Nephron progenitor cell (in vitro differentiated cells): ENCODE measurements at regions not wholly inside any gene's neighbourhood (a gene's known extent, or its start where the extent isn't known, plus 50 kb on each side); places are given as distances from the start of the nearest gene placed in this dataset.

Experiments
- DNase-seq: peaks from one replicate; pipeline ENCODE4 v3.0.0; 2021
- H3K27ac Mint-ChIP-seq: 2 replicates; pipeline ENCODE4 v1.8.0; 2021; ENCODE audit warnings: mild to moderate bottlenecking, moderate library complexity, mixed read lengths
- H3K27me3 Mint-ChIP-seq: 2 replicates; pipeline ENCODE4 v1.8.0; 2021; ENCODE audit warnings: mild to moderate bottlenecking, low read depth, mixed read lengths; ENCODE audit not compliant: poor library complexity
- H3K36me3 Mint-ChIP-seq: 2 replicates; pipeline ENCODE4 v1.8.0; 2021; ENCODE audit warnings: low read depth, mixed read lengths
- H3K4me1 Mint-ChIP-seq: 2 replicates; pipeline ENCODE4 v1.8.0; 2021; ENCODE audit warnings: mixed read lengths
- H3K4me3 Mint-ChIP-seq: 2 replicates; pipeline ENCODE4 v1.8.0; 2021; ENCODE audit warnings: mild to moderate bottlenecking, moderate library complexity, mixed read lengths
- H3K9me3 Mint-ChIP-seq: 2 replicates; pipeline ENCODE4 v1.8.0; 2021; ENCODE audit warnings: mild to moderate bottlenecking, moderate library complexity, mixed read lengths
- CTCF ChIP-seq: fragments of 200-600 bp; sonication (generic); IDR thresholded peaks from 2 replicates; pipeline ENCODE4 v1.5.0; 2021; ENCODE audit warnings: antibody characterized with exemption

- no peak overlapping the region for H3K27ac Mint-ChIP-seq
- H3K36me3 Mint-ChIP-seq = no peaks in the 10 kb centered on the region
- no peak for DNase-seq
- TF ChIP-seq CTCF = no peak
- no peak overlapping the region for H3K4me3 Mint-ChIP-seq
- H3K9me3 Mint-ChIP-seq = peaks cover 26% of the 10 kb centered on the region
- peaks cover 6% of the 10 kb centered on the region for H3K27me3 Mint-ChIP-seq
- H3K4me1 Mint-ChIP-seq = peaks cover 6% of the 10 kb centered on the region
These were observed 217.4 kb downstream of the DIPK2A start for GRCh38 chr3:144189044-144189443.

GRCh38 chr3:144197116-144197515 lies 225.5 kb downstream of the DIPK2A start:
- Mint-ChIP-seq H3K27ac (no peak overlapping the region), H3K4me3 (no peak overlapping the region), H3K4me1 (no peaks in the 10 kb centered on the region), H3K27me3 (peaks cover 6% of the 10 kb centered on the region), H3K9me3 (peaks cover 28% of the 10 kb centered on the region), H3K36me3 (no peaks in the 10 kb centered on the region)
- TF ChIP-seq CTCF = no peak
- no peak for DNase-seq

GRCh38 chr3:144197582-144197981 lies 226.0 kb downstream of the DIPK2A start:
- no peaks in the 10 kb centered on the region for H3K36me3 Mint-ChIP-seq
- no peaks in the 10 kb centered on the region for H3K4me1 Mint-ChIP-seq
- no peak for TF ChIP-seq CTCF
- H3K9me3 Mint-ChIP-seq = peaks cover 28% of the 10 kb centered on the region
- H3K4me3 Mint-ChIP-seq = no peak overlapping the region
- peaks cover 6% of the 10 kb centered on the region for H3K27me3 Mint-ChIP-seq
- H3K27ac Mint-ChIP-seq = no peak overlapping the region
- no peak for DNase-seq

DNA sequence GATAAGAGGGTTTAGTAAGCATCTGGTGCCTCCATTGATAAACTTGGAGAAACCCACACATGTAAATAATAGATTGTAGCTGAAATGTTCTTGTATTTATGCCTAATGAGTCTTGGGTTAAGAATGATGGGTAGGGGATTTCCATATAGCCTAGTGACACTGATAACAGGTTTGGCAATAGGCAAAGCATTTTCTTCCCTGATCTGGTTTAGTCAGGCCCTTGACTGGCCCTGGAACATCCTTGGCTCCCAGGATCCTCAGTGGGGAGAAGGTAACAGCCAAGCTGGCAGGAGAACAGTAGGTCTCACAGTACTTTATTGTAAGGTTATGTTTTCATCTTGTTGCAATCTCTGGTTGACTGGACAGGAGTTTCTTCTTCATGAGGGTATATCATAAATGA lies 228.4 kb downstream of the DIPK2A start:
- H3K27me3 Mint-ChIP-seq = no peaks in the 10 kb centered on the region
- H3K9me3 Mint-ChIP-seq = peaks cover 7% of the 10 kb centered on the region
- H3K36me3 Mint-ChIP-seq = no peaks in the 10 kb centered on the region
- H3K4me3 Mint-ChIP-seq = no peak overlapping the region
- H3K27ac Mint-ChIP-seq = no peak overlapping the region
- TF ChIP-seq CTCF = no peak
- H3K4me1 Mint-ChIP-seq = no peaks in the 10 kb centered on the region
- no peak for DNase-seq

DNA sequence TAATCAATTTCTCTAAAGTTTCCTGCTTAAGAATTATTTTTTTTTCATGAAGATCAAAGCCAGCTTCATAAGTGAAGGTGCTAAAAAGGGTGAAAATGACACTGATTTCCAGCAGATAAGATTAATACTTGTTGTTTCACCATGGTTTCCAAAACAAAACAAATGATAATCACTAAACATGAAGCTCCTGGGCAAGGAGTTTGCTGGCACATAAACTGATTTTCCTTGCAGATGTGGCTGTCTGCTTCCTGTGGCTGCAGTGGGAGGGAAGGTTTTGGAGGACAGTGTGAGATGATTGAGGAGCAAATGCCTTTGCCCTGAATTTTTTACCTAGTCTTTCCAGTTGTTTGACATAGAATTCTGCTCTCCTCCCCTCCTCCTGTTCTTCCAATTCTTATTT lies 228.8 kb downstream of the DIPK2A start:
- Mint-ChIP-seq H3K4me1 (no peaks in the 10 kb centered on the region), H3K36me3 (no peaks in the 10 kb centered on the region), H3K9me3 (peaks cover 3% of the 10 kb centered on the region), H3K27me3 (no peaks in the 10 kb centered on the region), H3K4me3 (no peak overlapping the region), H3K27ac (no peak overlapping the region)
- DNase-seq = no peak
- TF ChIP-seq CTCF = no peak

- no peak overlapping the region for H3K4me3 Mint-ChIP-seq
- no peak for TF ChIP-seq CTCF
- H3K27me3 Mint-ChIP-seq = peaks cover 7% of the 10 kb centered on the region
- no peaks in the 10 kb centered on the region for H3K36me3 Mint-ChIP-seq
- H3K9me3 Mint-ChIP-seq = peaks cover 7% of the 10 kb centered on the region
- H3K4me1 Mint-ChIP-seq = no peaks in the 10 kb centered on the region
- no peak for DNase-seq
- no peak overlapping the region for H3K27ac Mint-ChIP-seq
These were observed 250.1 kb downstream of the DIPK2A start for GRCh38 chr3:144221761-144222160.
